NCI-H82 (cell line): ENCODE measurements at regions not wholly inside any gene's neighbourhood (a gene's known extent, or its start where the extent isn't known, plus 50 kb on each side); places are given as distances from the start of the nearest gene placed in this dataset.
A peak's percentile ranks its signal among the peaks of the same experiment; 100 is the strongest.

Source experiments
- DNase-seq: peaks from one replicate; lab custom pipeline; 2025; lab: John Stamatoyannopoulos, UW

DNA sequence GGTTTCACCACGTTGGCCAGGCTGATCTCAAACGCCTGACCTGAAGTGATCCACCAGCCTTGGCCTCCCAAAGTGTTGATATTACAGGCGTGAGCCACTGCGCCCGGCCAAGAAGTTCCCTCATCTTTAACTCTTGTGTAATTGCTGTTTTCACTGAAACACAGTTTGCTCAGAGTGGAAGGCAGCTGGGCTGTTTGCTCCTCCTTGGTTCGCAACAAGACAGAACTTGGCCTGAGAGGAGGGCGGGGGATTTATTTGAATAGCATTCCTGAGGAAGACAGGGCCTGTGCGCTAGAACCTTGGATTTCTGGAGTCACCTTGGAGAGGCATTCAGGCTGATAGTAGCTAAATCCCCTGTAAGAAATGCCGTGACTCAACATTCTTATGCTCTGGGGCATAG is 226.7 kb upstream of the MCTP2 start:
- DNase-seq: no peak

DNA sequence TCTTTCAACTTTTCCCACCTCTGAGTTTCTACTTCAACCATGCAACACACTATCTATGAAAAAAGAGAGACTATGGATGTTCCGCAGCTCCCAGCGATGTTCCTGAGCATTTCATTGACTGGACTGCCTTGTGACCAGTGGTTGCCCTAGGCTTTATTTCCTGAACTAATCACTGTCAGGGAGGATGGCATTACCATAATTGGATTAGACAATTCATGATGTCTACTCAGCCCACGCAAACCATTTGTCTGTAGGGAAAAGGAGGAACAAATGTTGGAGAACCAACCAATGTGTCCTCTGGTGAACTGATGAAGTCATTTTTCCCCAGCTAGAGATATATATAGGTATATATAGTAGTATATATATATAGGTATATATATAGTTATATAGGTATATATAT is 229.3 kb upstream of the MCTP2 start:
- peak; percentile 85 for DNase-seq

DNA sequence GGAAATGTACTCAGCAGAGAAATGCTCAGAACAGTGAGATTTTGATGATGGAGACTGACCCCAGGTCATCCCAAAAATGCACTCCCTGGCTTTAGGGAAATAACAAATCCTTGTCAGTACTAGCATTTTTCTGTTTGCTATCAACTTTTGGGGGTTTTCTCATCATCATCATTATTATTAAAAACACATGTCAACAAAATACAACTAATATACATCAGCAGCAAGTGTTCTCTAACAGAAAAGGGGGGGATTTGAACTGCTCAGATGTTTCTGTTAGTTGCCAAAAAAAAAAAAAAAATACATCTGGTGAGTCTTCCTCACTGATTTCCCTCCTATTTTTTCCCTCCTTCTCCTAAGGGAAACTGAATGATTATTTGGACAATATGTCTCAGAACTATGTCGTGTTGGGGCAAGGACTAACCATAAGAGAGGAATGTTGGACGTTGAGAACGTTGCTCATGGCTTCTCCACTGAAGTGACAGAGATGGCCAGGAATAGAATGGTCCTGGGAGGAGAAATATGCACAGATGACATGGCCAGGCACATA is 230.0 kb upstream of the MCTP2 start:
- DNase-seq: no peak

DNA sequence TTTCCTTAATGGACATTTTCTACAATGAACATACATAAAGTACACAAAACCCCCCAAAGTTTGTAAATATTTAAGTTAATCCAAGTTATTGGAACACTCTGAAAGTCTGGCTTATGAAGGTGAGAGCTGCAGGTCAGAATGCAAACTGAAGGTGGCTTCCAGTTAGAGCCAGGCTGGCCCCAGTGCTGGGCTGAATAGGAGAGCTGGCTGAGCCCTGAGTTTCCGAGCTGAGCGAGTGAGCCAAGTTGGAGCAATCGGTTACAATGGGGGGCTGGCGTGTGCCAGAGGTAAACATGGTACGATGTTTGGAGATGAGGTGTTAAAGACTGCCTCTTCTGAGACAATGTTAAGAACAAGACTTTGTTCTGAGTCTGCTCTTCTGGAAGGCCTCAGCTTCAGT is 230.8 kb upstream of the MCTP2 start:
- peak; percentile 6 for DNase-seq

DNA sequence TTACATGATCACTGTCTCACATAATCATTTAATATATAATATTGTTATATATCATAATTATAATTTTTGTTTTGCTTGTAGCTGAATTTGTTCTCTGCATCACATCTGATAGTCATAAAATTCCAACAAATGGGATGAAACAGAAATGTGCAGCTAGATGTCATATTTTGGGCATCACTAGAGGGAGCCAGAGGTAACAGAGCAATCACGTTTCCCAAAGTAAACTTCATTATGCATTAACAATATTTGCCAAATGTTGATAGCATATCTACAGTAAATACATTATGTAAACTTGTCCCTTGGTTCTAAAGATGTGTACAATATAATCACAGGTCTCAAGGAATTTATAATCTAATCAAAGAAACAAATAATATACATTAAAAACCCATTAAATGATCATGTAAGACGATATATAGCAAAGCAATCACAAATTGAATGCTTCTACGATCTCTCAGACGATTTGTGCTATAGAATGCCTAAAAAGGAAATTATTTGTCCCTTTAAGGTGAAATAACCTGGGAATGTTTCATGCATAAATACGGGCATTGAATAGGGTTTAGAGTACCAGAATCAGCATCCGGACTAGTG is 234.2 kb upstream of the MCTP2 start:
- DNase-seq: peak; percentile 34

DNA sequence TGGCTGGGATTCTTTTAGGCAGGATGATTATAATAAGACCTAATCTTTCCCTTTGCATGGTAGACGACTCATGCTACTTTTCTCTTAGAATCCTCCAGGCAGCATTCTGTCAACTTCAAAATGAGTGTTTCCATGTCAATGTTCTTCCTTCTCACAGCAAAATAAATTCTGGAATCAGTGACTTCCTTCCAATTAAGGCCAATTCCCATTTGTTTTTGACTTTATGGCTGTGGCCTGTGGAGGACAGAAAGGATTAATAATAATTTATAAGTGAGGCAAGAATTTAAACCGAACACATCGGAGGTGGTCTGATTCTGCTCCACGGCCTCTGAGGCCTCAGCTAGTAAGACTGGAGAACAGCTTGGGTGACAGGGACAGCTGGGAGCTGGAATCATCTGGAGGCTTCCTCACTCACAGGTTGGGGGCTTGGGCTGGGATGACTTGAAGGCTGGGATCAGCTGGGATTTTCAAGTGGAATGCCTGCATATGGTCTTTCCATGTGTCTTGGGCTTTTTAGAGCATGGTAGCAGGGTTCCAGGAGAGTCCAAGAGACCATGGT is 241.8 kb upstream of the MCTP2 start:
- no peak for DNase-seq

DNA sequence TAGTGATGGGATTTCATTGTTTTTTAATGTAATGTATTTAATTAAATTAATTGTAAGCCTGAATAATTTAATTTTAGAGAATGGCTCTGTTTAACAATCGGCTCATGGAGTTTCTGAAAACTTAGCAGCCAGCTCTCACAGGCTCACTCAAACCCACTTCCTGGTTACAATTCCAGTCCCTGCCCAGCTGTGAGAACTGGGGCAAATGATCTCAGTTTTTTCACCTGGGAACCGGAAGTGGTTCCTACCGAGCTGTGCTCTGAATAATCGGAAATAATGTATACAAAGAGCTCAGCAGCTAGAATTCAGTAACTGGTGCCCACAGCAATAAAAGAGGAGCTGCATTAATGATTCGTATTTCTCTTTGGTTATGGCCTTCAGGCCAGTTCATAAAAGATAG is 244.3 kb upstream of the MCTP2 start:
- no peak for DNase-seq

DNA sequence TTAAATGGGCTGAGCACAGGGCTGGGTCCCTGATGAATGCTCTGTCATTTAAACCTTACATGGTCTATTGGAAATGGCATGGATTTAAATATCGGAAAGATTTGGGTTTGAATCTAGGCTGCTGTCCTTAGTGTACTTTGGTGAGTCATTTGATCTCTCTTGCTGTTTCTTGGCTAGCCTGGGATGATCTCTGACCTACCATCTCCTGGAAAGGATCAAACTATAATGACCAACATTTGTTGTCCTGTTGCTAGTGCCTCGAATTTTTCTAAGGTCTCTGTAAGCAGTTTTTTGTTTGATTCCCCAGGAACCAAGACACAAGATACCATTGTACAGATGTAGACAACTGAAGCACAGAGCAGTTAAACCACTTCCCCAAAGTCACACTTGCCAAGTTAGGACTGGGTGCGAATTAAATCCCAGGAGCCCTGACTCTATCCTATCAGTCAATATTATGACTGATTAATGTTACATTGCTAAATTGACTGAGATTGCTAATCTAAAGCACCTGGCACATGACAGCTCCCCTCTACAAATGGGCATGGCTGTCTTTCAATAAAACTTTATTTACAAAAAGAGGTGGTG is 244.9 kb upstream of the MCTP2 start:
- no peak for DNase-seq

DNA sequence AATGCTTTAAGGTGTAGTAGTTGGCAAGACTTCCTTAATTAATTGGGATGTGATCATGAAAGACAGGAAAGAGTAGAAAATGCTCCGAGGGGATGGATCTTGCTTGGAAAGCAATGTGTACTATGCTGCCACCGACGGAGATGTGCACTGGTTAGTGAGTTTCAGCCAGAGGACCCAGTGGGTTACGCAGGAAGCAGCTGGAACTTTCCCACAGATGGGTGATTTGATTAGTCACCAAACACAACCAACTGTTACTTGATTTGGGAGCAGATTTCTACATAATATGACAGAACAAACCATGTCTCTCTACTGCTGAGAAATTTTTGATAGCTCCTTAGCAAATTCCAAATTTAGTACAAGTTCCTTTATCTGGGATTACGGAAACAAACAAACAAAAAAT is 245.4 kb upstream of the MCTP2 start:
- DNase-seq: no peak

DNA sequence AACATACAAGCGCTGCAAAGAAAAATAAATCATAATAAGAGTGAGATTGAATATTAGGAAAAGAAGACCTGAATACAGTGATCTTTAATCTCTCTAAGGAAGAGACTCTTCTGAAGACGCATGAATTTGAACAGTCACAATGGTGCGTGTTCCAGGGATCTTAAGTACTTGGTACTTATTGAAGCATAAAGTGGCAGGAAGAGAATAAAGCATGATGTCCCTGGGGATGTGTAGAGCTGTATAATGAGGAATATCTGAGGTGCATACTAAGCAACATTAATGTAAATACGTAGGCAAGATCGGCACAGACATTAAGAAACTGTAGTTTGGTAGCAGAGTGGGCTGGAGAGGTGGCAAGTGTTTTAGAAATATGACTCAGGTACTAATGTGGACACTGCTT is 246.2 kb upstream of the MCTP2 start:
- DNase-seq: no peak

DNA sequence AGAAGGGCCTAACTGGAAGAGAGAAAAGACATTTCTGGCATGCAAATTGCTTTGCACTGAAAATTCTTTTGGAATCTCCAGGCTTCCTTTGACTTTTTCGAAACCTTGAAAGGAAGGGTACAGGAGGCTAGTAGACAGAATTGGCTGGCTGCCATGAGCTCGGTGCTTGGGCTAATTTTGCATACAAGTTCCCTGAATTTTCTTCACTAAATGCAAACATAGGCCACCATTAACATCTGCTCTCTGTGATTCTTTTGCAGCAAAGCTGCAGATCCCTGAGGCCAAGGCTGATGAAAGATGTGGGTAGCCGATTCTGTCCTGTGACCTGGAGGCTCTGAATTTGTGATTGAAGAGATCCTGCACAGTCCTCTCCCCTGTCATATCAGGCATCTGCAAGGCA is 247.8 kb upstream of the MCTP2 start:
- DNase-seq: no peak

DNA sequence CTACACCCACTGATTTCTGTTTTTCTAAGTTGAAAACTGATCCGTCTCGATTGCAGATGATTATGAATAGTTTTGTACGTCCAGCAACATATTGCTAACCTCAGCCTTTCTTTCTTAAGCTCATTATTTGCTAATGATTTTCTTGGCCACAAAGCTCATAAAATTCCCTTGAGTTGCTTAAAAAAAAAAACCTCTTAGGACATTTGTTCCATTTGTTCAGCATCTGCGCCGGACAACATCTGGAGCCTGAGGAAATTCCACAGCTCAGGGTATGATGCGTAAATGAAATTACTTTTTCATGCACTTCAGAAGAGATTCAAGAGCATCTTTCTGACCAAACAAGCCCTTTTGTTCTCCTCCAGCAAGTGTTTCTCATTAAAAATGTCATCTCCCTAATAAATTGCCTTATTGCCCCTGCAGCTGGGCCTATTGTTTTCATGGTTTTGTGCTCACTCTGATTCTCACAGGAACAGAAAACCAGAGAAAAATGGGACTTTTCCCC is 249.1 kb upstream of the MCTP2 start:
- DNase-seq: no peak

DNA sequence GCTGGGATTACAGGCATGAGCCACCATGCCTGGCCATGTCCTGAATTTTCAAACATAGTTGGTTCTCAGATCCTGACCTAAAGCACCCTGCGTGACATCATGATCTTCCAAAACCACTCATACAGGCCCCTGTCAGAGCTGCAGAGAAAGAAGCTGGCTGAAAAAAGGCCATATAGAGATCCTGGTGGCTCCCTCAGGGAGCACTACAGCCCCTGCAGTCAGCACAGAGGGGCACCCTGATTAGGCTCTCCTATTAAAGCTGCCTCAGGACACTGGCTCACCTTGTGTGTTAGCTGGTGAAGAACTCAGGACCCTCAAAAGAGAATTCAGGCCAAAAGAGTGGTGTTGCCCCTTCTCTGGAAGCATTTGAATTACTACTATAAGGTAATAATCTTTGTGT is 249.7 kb upstream of the MCTP2 start:
- no peak for DNase-seq

DNA sequence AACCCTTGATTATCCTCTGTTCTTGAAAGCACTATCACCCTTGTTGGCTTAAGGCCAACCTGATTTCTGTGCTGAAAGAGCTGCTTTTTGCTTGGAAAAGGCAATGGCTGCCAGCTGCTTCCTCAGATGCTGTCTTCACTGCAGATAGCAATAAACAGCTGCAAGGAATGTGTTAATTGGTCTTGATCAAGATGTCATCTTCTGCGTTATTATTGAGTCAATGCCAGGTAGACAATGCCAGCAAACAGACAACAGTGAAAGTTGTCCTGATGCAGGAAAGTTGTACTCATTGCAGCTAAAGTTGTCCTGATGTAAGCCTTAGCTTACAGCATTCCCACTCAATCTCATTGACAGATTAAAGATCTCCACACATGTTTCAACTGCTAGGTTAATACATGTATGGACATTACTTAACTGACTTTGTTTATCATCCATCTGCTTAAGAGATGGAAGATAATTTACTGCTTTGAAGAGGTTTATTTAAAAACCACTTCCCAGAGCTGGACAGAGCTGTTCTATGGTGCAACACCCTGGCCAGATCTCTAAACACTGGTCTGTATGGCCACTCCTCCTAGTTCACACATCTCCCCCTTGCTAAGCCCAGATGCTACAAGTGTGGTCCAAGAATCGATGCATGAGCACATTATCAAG is 251.0 kb upstream of the MCTP2 start:
- DNase-seq: no peak

DNA sequence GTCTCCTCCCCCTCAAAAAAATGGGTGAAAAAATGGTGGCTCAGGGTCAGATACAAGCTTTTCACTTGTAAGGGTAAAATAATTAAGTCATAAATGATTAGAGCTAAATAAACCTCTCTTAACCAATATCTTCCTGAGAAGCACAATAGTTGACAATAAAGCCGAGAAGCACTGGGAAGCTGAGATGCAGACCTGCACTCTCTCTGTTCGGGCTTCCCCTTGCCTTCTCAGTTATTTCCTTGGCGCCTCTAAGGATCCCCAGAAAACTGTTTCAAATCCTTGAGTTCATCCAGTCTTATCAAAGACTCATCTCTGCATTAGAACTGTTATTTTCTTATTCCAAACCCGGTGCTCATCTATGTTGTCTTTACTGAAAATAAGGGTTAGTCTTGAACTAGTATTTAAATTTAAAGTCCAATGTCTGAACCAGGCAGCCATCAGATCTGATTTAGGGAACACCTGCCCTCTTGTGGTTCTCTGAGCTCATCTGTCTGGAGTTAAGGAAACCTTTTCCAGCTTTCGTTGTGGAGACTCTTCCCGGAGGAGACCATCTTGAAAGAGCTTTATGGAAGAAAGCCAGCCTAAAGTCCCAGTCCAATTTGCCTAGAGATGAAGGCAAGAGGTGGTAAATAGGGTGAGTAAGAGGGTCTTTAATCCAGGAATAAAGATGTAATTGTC is 256.4 kb upstream of the MCTP2 start:
- DNase-seq: peak; percentile 67

DNA sequence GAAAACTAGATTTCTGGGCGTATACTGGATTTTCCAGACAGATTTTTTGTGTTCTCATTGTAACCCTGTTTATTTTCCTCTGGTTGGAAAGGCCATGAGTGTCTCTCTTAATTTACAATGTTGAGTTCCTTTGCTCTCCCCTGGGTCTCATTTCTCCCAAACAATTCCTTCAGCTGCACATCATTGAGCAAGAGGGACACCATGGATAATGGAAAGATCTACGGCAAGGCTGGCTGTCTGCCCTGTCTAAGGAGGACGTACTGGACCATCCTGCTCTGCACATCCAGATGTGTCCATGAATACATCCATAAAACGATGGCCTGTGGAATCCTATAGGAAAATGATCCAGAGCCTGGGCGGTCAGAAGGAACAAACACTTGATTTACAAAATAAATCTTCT is 258.1 kb upstream of the MCTP2 start:
- DNase-seq: no peak

DNA sequence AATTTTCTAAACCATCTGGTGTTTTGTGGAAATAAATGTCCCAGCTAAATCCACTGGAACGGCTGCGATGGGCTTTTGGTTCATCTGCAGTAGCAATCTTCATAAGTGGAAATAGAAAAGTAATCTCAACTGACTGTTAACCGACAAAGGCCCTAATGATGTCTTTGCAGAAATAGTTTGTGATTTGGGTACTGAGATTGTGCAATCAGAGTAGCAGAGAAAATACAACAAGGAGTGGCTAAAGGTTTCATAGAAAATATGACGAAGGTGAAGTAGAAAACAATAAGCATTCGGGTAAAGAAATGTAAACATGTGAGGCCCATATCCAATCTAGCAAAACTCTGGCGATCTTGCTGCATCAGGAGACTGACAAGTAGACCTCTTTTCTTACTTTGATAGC is 262.6 kb upstream of the MCTP2 start:
- no peak for DNase-seq

DNA sequence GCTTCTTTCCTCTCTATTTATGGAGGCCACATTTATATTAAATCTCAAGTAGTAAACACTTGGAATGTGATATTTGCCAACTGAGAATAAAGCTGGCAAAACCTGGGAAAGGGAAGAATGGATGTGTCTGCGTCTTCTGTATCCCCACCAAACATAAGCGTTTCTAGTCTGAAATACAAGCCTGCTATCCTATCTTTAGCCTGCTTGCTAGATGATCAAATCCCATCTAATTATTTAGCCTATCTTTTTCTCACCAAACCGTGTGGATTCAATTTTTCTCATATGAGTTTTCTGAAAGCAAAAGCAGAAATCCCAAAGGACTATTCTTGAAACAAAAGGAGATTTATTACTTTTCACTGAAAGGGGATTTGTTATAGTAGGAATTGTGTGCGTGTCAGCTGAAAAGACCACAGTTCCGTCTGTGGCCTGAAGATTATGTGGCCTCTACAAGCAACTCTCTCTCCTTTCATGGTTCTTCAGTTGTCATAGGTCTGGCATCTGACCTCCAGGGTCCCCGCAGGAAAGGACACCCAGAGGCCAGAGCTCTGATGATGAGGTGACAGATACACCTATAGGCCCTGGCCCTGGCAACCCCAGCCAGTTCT is 266.0 kb upstream of the MCTP2 start:
- DNase-seq: no peak

DNA sequence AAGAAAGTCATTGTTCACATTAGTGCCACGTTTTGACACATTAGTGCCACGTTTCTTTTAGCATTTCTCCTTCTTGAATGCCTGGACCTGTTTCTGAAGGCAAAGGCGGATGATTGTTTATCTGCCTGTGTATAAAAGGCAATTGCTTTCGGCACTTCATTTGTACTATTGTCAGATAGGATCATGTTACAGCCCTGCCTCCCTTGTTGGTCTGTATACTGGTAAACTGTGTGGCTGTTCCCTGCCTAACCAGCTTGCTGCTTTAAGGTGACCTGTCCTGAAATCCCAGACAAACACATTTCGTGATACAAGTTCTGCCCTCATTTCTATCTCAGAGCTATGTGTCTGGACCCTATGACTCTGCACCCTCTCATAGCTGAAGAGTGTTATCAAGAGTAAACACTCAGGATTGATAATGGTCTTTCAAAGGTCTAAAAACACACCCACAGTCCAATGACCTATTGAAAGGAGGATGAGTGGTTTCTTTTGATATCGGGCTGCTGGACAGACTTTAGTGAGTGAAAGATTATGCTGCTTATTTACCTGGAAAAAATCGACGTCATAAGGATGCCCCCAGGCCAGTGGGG is 276.3 kb upstream of the MCTP2 start:
- DNase-seq: no peak

DNA sequence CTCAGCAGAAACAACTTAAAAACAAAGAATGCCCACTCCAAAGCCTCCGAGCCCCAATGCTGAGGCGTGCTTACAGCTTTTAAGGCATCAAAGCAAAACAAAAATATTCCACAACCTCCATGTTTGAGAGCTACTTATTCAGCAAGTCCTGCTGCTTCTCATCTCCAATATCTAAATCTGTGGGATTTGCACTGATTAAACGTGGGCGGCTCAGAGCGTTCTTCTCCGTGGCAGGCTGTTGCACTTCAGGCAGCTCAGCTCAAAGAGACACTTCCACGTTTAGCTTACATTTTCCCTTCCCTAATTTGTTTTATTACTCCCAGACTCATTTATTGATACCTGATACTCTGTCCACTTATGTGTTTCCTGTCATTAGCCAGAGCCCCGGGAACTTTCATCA is 282.6 kb upstream of the MCTP2 start:
- DNase-seq: peak; percentile 20

DNA sequence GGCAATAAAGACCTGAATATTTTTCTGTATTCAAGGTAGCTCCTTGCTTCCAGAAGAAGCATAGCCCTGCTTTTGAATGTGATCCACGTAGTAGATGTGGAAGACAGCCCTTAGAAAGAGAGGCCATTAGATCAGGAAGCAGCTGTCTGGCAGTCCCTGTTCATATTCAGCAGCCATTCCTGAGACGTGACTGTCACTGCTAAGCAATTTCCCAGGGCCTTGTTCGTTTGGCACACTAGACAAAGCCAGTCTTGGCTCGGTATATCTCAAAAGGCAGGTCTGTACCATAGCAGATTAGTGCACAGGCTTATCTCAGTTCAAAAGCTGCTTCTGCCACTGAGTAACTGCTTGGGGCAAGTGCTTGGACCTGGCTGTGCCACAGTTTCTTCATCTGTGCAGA is 287.8 kb upstream of the MCTP2 start:
- no peak for DNase-seq

DNA sequence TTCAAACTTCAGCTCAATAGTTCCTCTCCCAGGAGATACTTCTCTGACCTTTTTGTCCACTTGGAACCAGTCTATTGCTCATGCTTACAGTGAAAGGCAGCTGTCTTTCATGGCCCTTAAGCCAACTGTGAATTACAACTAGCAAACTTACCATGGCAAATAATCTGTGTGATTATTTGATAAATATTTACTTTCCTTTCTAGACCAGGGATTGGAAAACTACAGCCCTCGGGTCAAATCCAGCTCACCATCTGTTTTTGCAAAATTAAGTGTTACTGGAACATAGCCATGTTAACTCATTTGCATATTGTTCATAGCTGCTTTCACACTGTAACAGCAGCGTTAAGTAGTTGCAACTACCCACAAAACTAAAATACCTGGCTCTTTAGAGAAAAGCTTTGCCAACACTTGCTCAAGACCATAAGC is 289.1 kb upstream of the MCTP2 start:
- no peak for DNase-seq
